Peyer's patch (tissue), 4 donors: ENCODE measurements at regions not wholly inside any gene's neighbourhood (a gene's known extent, or its start where the extent isn't known, plus 50 kb on each side); places are given as distances from the start of the nearest gene placed in this dataset.

Source experiments
- DNase-seq, 3 donors: peaks; one replicate each; pipeline ENCODE4 v3.0.0-alpha.2; 2017 to 2019
- H3K27ac ChIP-seq, 4 donors: fragments of 200-600 bp; sonication (generic); one replicate each; pipeline ENCODE4 v1.5.1; 2016 to 2019
- H3K27me3 ChIP-seq, 2 donors: fragments of 200-600 bp; sonication (generic); one replicate each; pipeline ENCODE4 v1.5.1; 2019
- H3K36me3 ChIP-seq, 3 donors: fragments of 200-600 bp; sonication (generic); one replicate each; pipeline ENCODE4 v1.5.1; 2016 to 2019
- H3K4me1 ChIP-seq, 4 donors: fragments of 200-600 bp; sonication (generic); one replicate each; pipeline ENCODE4 v1.5.1; 2016 to 2019
- H3K4me3 ChIP-seq, 4 donors: fragments of 200-600 bp; sonication (generic); 1 replicate in 3 of 4; 2 replicates in 1 of 4; pipeline ENCODE4 v1.5.1; 2016 to 2019; ENCODE audit warnings: mild to moderate bottlenecking in 1 of 4
- H3K9me3 ChIP-seq, 4 donors: fragments of 200-600 bp; sonication (generic); one replicate each; pipeline ENCODE4 v1.5.1; 2016 to 2019; ENCODE audit warnings: mild to moderate bottlenecking in 1 of 4
- POLR2A ChIP-seq, 2 donors: fragments of 450-650 bp; IDR thresholded peaks; one replicate each; pipeline ENCODE4 v1.5.1; 2017; ENCODE audit warnings: antibody characterized with exemption in 2 of 2, mild to moderate bottlenecking in 2 of 2, moderate library complexity in 2 of 2
- TF ChIP-seq, protein P1 (sequence below), 6 experiments: fragments of 450-650 bp in 4 of 6; fragments of 200-600 bp in 2 of 6; sonication (generic) in 1 of 6; IDR thresholded peaks; one replicate each; pipeline ENCODE4 v1.5.1; 2017 to 2019; ENCODE audit warnings: antibody characterized with exemption in 6 of 6, mild to moderate bottlenecking in 3 of 6, moderate library complexity in 1 of 6

DNA sequence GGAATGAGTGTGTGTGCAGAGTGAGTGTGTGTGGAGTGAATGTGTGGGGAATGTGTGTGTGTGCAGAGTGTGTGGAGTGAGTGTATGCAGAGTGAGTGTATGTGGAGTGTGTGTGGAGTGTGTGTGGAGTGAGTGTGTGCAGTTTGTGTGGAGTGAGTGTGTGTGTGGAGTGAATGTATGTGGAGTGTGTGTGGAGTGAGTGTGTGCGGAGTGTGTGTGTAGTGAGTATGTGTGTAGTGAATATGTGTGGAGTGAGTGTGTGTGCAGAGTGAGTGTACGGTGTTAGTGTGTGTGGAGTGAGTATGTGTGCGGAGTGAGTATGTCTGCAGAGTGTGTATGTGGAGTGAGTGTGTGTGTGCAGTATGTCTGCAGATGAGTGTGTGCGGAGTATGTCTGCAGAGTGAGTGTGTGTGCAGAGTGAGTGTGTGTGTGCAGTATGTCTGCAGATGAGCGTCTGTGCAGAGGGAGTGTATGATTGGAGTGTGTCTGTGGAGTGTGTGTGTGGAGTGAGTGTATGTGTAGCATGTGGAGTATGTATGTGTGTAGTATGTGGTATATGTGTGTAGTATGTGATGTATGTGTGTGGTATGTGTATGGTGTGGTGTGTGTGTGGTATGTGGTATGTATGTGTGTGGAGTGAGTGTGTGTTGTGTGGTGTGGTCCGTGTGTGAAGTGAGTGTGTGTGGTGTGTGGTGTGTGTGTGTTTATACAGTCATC lies 59.7 kb upstream of the CLDN14 start:
- Histone ChIP-seq H3K9me3 (no peaks in the 10 kb centered on the region), H3K36me3 (no peaks in the 10 kb centered on the region), H3K4me3 (no peak overlapping the region), H3K27ac (no peak overlapping the region), H3K4me1 (no peaks in the 10 kb centered on the region), H3K27me3 (no peaks in the 10 kb centered on the region)
- DNase-seq, result no peak
- TF ChIP-seq, protein P1, sequence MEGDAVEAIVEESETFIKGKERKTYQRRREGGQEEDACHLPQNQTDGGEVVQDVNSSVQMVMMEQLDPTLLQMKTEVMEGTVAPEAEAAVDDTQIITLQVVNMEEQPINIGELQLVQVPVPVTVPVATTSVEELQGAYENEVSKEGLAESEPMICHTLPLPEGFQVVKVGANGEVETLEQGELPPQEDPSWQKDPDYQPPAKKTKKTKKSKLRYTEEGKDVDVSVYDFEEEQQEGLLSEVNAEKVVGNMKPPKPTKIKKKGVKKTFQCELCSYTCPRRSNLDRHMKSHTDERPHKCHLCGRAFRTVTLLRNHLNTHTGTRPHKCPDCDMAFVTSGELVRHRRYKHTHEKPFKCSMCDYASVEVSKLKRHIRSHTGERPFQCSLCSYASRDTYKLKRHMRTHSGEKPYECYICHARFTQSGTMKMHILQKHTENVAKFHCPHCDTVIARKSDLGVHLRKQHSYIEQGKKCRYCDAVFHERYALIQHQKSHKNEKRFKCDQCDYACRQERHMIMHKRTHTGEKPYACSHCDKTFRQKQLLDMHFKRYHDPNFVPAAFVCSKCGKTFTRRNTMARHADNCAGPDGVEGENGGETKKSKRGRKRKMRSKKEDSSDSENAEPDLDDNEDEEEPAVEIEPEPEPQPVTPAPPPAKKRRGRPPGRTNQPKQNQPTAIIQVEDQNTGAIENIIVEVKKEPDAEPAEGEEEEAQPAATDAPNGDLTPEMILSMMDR (IDR thresholded peaks at IDR 0.05), result no peak
- TF ChIP-seq POLR2A (IDR thresholded peaks at IDR 0.05), result no peak

DNA sequence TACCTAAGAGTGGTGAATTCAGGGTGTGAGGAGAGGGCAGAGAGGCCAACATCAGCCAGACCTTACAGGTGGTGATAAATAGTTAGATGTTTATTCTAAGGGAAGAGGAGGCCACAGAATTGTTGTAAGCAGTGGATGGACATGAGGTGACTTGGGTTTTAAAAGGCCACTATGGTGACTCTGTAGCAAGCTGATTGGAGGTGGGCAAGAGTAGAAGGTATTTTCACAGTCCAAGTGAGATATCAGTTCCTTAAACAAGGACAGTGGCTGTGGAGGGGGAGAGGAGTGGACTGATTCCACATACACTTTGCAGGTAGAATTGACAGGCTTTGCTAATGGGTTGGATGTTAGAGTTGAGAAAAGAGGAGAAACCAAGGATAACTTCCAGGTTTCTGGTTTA lies 60.8 kb upstream of the CLDN14 start:
- Histone ChIP-seq H3K36me3 (no peaks in the 10 kb centered on the region), H3K9me3 (no peaks in the 10 kb centered on the region), H3K27ac (no peak overlapping the region), H3K27me3 (no peaks in the 10 kb centered on the region), H3K4me3 (no peak overlapping the region), H3K4me1 (no peaks in the 10 kb centered on the region)
- DNase-seq, result no peak
- TF ChIP-seq, protein P1 (IDR thresholded peaks at IDR 0.05), result no peak
- TF ChIP-seq POLR2A (IDR thresholded peaks at IDR 0.05), result no peak

DNA sequence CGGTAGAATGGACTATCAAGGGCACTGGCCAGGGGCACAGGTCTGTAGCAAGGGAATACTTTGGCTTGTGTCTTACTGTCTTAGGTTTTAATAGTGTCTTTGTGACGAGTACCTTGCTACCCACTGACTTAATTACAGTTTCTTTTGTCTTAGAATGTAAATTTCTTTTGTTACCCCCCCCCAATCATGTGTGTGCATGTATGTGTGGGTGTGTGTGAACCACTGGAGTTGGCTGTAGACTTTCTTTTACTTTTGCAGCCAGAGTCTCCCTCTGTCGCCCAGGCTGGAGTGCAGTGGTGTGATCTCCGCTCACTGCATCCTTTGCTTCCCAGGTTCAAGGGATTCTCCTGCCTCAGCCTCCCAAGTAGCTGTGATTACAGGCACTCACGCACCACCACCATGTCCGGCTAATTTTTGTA lies 61.8 kb upstream of the CLDN14 start:
- no peak overlapping the region for H3K4me3 ChIP-seq
- H3K9me3 ChIP-seq, result no peaks in the 10 kb centered on the region
- TF ChIP-seq, protein P1 (IDR thresholded peaks at IDR 0.05), result no peak
- TF ChIP-seq POLR2A (IDR thresholded peaks at IDR 0.05), result no peak
- no peaks in the 10 kb centered on the region for H3K27me3 ChIP-seq
- H3K27ac ChIP-seq, result no peak overlapping the region
- H3K4me1 ChIP-seq, result no peaks in the 10 kb centered on the region
- no peak for DNase-seq
- H3K36me3 ChIP-seq, result no peaks in the 10 kb centered on the region

DNA sequence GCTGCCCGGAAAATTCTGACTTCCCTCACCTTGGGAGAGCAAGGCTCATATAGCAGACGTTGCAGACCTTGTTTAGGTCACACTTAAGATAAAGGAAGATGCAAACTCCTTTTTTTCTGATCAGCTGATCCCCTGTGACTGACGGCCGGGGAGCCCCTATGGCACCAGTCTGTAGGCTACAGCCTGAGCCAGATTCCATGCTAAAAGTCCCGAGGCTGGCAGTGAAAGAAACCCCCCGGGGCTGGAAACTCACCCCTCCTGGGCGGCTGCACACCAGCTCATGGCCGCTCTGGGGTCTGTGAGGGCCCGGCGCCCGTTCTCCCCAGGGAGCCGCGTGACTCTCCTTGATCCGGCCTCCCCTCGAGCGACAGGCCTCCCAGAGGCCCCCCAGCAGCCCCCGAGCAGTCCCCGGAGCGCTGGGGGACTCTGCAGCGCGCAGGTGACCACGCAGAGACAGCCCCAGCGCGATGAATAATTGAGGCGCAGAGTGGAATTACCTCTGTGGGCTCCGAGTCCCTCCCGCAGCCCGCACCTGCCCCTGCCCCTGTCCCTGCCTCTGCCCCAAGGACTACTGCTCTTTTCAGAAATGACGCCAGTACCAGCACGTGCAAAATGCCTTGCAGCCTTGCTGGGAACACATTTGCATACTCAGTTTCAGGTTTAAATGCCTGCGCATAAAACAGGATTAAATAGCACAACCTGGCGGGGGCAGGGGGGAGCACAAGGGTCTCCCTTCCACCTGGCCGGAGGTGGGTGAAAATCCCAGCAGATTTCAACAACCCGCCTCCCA lies 62.6 kb upstream of the CLDN14 start:
- Histone ChIP-seq H3K4me3 (no peak overlapping the region), H3K27me3 (no peaks in the 10 kb centered on the region), H3K4me1 (no peaks in the 10 kb centered on the region), H3K9me3 (no peaks in the 10 kb centered on the region), H3K27ac (no peak overlapping the region), H3K36me3 (no peaks in the 10 kb centered on the region)
- no peak for DNase-seq
- TF ChIP-seq, protein P1 (IDR thresholded peaks at IDR 0.05), result no peak
- no peak for TF ChIP-seq POLR2A (IDR thresholded peaks at IDR 0.05)

DNA sequence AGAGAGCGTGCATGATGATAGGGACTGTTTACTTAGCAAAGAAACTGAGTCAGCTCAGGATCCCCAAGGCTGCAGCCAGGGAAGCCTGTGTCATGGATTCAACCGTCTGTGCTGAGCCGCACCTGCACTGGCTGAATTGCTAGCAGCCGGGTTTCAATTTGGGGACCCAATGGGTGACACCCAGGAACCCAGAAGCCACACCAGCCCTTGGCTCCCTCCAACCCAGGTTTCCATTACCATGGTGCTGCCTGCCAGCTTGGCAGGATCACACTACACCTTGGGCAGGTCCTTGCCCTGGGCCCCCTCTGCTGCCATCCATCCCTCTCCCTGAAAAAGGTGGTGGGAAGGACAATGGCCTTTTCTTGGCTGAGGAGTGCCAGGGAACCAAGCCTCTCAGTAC lies 64.0 kb upstream of the CLDN14 start:
- Histone ChIP-seq H3K4me3 (no peak overlapping the region), H3K4me1 (no peaks in the 10 kb centered on the region), H3K27me3 (no peaks in the 10 kb centered on the region), H3K36me3 (no peaks in the 10 kb centered on the region), H3K9me3 (no peaks in the 10 kb centered on the region), H3K27ac (no peak overlapping the region)
- no peak for DNase-seq
- TF ChIP-seq, protein P1 (IDR thresholded peaks at IDR 0.05), result no peak
- TF ChIP-seq POLR2A (IDR thresholded peaks at IDR 0.05), result no peak
